NCI-H1694 treated with DMSO at 0.1 percent for 48 hours (cell line): ENCODE measurements at regions not wholly inside any gene's neighbourhood (a gene's known extent, or its start where the extent isn't known, plus 50 kb on each side); places are given as distances from the start of the nearest gene placed in this dataset.
"Not testable (repeated sequence)": the region's sequence is repeated elsewhere in the genome, so short reads cannot be mapped to it uniquely, and the experiment has no call there.

Experiments used
- DNase-seq: peaks from one replicate; lab custom pipeline; 2025; lab: John Stamatoyannopoulos, UW

- no peak for DNase-seq
Observed at GRCh38 chr7:34390103-34390502, 267.9 kb upstream of the NPSR1 start.

- no peak for DNase-seq
Observed at GRCh38 chr7:34392972-34393371, 265.0 kb upstream of the NPSR1 start.

- no peak for DNase-seq
Observed at GRCh38 chr7:34396437-34397064, 261.5 kb upstream of the NPSR1 start.

GRCh38 chr7:34401776-34402175, 256.2 kb upstream of the NPSR1 start:
- no peak for DNase-seq

- DNase-seq = peak; percentile 69
Observed at GRCh38 chr7:34406848-34407530, 251.0 kb upstream of the NPSR1 start.

GRCh38 chr7:34407586-34407985, 250.4 kb upstream of the NPSR1 start:
- DNase-seq = no peak

GRCh38 chr7:34417781-34418180, 240.2 kb upstream of the NPSR1 start:
- no peak for DNase-seq

- DNase-seq = no peak
Observed at GRCh38 chr7:34421526-34421925, 236.5 kb upstream of the NPSR1 start.

- DNase-seq = no peak
Observed at GRCh38 chr7:34425194-34425593, 232.8 kb upstream of the NPSR1 start.

- no peak for DNase-seq
Observed at GRCh38 chr7:34425631-34426384, 232.2 kb upstream of the NPSR1 start.

- peak; percentile 9 for DNase-seq
Observed at GRCh38 chr7:34430456-34430855, 227.6 kb upstream of the NPSR1 start.

- DNase-seq = no peak
Observed at GRCh38 chr7:34438436-34438835, 219.6 kb upstream of the NPSR1 start.

- no peak for DNase-seq
Observed at GRCh38 chr7:34445653-34446052, 212.4 kb upstream of the NPSR1 start.

GRCh38 chr7:34448531-34448930, 209.5 kb upstream of the NPSR1 start:
- DNase-seq = not testable (repeated sequence)

GRCh38 chr7:34449765-34450164, 208.3 kb upstream of the NPSR1 start:
- no peak for DNase-seq

GRCh38 chr7:34451183-34451582, 206.8 kb upstream of the NPSR1 start:
- DNase-seq = no peak

GRCh38 chr7:34451923-34452322, 206.1 kb upstream of the NPSR1 start:
- no peak for DNase-seq

- no peak for DNase-seq
Observed at GRCh38 chr7:34452363-34452762, 205.7 kb upstream of the NPSR1 start.

- DNase-seq = no peak
Observed at GRCh38 chr7:34453150-34453549, 204.9 kb upstream of the NPSR1 start.

- no peak for DNase-seq
Observed at GRCh38 chr7:34454381-34454780, 203.6 kb upstream of the NPSR1 start.

- no peak for DNase-seq
Observed at GRCh38 chr7:34457329-34457728, 200.7 kb upstream of the NPSR1 start.

GRCh38 chr7:34463830-34464229, 194.2 kb upstream of the NPSR1 start:
- DNase-seq = no peak

- no peak for DNase-seq
Observed at GRCh38 chr7:34471844-34472243, 186.2 kb upstream of the NPSR1 start.
